Left renal cortex interstitium (tissue), 4 donors: ENCODE measurements at regions not wholly inside any gene's neighbourhood (a gene's known extent, or its start where the extent isn't known, plus 50 kb on each side); places are given as distances from the start of the nearest gene placed in this dataset.
A peak's percentile ranks its signal among the peaks of the same experiment; 100 is the strongest.
"Not testable (repeated sequence)": the region's sequence is repeated elsewhere in the genome, so short reads cannot be mapped to it uniquely, and the experiment has no call there.

Source experiments
- DNase-seq, 4 donors: peaks; one replicate each; pipeline ENCODE4 v3.0.0-alpha.2; 2013; ENCODE audit warnings: low read depth in 4 of 4, low spot score in 2 of 4, missing footprints in 1 of 4

DNA sequence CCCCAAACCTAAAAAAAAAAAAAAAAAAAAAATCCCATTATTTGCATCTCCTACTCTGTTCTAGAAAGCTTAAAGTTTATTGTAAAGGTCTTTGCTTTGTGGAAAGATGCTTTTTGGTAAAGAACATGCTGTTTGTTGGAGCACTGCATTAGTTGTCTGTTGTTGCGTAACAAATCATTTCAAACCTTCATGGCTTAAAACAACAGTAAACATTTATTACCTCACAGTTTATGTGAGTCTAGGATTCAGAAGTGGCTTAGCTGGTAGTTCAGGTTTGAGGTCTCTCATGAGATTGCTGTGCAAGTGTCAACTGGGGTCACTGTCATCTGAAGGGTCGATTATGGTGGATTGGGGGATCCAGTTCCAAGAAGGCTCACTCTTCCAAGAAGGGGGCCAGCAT, 155.2 kb upstream of the ZFP64 start:
- DNase-seq, result no peak

DNA sequence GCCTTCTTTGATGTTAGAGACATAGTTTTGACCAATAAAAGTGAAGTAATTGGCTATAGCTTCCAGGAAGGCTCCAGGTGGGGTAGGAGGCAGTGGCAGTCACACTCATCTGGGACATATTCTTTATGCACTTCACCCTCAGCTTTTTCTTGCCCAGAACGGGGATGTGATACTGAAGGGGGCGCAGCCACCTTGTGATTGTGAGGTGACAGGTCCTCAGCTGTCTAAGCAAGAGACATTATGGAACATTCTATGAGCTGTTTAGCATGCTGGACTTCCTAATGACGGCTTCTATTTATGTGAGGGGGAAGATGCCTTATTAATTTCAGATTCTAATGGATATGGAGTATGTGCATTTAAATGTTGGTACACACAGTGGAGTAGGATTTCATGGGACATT, 151.3 kb upstream of the ZFP64 start:
- DNase-seq, result no peak

DNA sequence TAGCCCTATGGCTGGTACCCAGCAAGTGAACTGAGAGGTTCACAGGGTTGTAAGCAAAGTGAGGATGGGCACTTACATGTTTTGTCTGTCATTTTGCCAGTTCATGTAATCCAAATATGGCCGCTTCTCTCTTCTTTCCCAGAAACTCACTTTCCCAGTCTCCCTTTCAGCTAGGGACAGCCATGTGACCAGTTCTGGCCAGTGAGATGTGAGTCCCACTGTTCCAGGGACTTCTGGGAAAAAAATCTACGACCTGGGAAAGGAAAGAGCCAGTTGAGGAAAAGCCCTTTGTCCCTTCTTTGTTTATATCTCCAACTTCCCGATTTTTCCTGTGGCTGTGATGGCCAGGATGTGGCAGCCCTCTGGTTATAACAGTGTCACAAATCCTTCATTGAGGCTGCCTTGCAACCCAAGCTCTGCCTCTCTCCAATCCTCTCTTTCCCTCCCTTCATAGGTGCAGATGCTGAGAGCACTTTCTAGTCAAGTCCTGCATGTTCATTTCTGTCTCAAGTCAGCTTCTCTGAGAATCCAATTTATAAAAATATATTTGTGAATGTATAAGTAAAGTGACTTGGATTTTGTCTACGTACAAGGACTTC, 148.6 kb upstream of the ZFP64 start:
- DNase-seq, result no peak

DNA sequence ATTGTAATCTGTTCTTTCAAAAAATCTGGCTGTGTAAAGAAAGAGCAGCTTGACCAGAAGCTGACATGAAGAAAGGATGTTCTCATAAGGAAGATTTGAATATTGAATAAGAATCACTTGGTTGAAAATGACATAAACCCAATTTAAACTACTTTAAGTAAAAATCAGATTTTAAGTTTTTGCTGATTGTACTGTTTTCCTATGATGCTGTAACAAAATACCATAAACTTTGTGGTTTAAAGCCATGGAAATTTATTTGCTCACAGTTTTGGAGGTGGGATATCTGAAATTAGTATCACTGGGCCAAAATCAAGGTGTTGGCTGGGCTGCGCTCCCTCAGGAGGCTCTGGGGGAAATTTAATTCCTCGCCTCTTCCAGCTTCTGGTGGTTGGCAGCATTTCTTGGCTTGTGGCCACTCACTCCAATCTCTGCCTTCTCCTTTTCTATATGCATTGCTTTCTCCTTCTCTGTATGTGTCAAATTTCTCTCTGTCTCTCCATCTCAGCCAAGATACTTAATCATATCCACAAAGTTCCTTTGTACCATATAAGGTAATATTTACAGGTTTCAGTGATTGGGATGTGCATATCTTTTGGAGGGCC, 141.2 kb upstream of the ZFP64 start:
- no peak for DNase-seq

DNA sequence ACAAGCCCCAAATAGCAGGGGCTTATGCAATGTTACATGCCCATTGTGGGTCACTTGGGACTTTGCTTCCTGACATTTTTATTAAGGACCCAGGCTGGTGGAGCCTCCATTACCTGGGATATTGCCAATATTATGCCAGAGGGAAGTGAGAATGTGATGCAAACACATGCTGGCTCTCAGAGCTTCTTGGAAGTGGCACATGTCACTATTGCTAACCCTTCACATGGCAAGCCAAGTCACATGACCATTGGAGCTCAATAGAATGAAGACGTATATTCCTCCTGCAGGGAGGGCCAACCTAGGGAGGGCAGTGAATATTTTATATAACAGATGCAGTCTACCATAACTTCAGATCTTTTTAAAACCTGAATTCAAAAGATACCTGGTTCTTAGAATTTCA, 140.7 kb upstream of the ZFP64 start:
- no peak for DNase-seq

DNA sequence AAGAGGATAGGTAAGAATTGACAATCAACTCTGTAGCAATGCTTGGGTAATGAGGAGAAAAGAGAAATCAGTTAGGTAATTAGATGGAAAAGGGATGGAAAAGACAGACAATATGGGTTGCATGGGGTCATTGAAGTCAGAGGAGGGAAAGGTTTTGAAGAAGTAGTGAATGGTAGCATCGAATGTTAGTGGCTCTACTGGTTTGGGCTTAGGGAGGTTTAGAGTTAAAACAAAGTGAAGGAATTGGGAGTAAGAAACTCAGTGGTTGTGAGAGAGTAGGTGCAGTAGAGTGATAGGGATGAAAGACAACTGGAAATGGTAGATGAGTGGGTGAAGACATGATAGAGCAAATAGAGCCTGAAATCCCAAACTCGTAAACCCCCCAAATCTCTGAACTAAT, 140.1 kb upstream of the ZFP64 start:
- DNase-seq, result no peak

DNA sequence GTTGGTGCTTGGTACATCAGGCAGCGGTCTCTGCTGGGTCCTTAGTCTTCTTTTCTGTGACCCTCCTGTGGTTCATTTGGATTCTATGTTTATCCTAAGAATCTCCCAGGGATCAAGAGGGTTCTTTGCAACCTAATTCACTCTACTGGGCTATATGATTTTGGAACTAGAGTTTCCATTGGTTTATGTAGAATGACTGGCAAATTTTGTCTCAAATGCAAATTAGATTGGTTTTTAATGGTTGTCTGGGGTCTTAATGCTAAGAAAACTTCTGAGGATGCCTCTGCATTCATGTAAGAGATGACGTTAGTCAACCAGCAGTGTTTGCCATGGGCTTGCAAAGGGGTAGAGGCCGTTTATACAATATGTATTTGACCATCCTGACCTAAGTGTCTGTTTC, 129.8 kb upstream of the ZFP64 start:
- no peak for DNase-seq

DNA sequence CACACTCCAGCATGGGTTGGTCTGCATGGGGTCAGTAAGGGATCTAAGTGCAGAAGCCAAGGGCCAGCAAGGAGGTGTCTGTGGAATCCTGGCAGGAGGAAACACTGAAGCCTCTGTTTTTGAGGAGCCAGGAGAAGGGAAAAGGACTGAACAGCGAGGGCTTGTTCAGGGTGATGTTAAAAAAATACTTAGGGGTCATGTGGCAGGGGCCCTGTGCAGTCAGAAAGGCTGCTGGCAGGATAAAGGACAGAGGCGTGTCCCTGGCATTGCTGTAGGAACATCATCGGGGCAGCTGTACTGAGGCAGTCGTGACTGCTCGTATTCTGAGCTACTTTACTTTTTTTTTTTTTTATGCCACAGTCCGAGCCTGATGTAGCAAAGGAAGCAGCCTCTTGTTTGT, 127.1 kb upstream of the ZFP64 start:
- no peak for DNase-seq

DNA sequence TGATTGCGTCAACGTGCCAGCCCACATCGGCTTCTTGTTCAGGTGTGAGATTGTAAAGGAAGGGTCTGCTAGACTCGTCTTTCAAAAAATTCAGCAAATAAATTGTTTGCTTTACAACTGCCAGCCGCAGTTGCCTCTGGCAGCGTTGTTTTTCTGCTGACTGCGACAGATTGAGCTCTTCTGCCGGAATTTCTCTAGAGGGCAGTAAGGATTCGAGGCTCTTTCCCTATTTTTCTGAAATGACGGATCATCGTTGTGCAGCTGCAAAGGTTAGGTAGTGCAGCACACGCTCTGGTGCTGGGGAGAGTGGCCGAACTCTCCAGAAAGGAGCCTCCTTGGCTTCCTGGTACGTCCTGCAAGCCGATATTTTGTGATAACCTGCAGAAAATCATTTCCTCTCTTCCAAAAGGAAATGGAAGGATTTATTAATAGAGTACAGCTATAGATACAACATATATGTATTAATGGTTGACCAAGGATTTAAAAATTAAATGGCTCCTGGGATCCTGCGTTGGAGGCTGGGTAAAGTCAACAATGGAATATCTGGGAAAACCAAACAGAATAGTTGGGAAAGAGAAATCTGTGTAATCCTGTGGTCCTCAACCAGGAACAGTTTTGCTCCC, 121.9 kb upstream of the ZFP64 start:
- DNase-seq, result peak in 2 of 4 donors; percentile 49

DNA sequence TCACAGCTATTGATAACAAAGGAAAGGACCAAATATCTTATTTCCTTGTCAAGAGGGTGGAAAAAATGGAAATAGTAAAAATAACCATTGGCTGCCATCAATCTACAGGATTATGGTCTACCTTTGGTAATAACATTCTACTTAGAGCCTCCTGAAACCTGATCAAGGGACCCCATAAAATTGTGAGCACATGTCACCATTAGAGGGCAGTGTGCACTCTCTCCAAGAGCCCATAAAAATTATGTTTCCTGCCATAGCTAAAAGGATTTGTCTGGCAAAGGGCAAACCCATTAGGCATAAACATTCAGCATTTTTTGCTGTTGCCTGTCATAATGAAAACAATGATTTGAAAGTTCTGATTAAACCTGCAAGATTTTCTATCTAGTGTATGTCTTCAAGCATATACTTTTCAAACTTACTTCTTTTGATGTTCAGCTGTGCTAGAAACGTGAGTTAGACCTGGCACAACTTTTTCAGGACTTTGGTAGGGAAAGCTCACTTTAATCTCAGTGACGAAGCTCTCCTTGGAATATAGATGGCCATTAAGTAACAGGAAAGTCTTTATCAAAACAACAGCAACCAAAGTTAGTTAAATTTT, 120.7 kb upstream of the ZFP64 start:
- peak; percentile 37 to 74 (median 46) for DNase-seq

DNA sequence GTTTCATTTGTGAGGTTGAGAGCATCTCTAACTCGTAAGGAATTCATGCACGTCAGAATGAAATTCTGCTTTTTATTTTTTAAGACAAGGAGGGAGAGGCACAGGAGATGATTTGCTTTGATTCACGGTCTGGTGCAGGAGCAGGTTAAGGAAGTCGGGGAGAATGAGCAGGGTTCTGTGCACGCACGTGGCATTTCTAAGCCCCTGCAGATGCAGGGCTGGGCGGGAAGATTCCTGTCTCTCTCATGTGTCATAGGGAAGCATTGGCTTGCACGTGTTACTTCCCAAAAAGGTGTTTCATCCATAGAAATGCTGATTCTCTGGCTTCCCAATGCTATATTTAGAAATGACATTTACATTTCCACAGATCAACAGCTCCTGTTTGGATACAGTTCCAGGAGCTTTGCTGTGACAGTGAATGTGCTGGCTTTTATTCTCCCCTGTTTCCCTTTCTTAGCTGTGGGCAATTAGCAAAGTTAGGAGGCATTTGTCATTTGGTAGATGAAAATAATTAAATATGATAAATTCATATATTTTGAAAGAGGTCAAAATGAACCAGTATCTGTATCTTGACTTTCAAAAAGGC, 119.7 kb upstream of the ZFP64 start:
- DNase-seq, result no peak

DNA sequence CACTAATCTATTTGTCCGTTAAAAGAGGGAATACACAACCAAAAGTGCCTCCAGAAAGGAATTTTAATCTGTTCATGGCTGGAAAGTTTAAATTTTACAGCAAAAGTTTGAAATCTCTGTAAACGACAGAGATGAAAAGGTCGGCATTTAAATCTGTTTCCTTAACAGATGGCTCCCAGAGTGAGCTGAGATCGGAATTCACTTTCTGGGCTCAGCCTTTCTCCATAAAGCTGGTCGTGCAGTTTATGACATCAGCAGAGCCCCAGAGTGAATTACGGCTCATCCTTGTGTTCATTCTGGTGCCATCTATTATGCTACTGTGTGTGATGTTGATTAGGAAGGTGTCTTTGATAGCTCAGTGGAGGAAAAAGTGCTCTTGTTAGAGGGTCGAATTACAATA, 117.6 kb upstream of the ZFP64 start:
- DNase-seq, result no peak

DNA sequence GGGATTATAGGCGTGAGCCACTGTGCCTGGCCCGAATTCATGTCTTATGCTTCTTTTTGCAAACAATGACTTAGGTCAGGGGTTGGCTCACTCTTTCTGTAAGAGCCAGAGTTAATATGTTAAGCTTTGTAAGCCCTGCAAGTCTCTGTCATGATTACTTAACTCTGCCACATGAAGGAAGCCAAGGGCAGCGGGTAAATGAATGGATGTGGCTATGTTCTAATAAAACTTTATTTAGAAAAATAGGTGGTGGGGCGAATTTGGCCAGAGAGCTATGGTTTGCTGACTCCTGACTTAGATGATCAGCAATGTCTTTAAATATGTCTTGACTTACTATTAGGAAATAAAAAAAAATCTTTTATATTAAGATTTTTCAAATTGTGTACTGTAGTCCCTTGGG, 114.9 kb upstream of the ZFP64 start:
- DNase-seq, result no peak

DNA sequence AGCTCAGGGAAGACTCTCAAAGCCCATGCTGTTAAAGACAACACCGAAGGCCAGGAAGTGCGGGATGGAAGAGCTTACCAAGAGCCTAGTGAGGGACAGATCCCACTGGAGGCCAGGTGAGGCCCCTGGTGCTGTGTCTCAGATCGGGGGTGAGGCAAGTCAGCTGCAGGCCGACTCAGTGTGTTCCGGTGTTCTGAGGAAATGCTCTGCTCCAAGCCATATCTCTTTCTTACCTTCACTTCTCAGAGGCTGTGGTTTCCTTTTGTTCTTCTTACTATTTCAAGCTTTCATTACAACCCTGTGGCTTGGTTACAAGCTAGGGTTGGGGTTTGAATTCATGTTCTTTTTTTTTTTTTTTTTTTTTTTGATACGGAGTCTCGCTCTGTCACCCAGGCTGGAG, 114.3 kb upstream of the ZFP64 start:
- no peak for DNase-seq

DNA sequence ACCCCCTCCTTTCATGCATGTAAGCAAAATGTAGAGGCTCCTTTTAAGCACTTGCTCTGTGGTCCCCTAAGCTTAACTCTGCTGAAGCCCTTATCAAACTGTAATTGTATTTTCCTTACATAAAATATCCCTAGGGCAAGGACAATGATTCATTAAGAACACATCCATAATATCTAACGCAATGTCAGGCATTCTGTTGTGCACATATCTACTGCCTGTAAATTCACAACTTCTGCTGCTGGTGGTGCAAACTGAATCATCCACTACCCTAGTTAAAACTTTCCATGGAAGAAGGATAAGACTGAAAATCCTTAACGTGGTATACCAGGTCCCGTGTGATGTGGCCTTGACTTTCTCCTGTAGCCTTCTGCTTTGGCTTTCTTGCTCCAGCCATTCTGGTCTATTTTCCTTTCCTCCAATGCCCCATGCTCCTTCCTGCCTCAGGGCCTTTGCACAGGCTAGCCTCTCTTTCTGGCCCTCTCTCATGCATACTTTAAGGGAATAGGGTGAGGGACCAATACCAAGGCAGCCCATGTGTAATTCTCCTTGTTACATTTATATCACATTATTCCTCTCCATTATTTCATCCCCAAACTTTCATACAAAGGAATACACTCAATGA, 113.6 kb upstream of the ZFP64 start:
- DNase-seq, result no peak

DNA sequence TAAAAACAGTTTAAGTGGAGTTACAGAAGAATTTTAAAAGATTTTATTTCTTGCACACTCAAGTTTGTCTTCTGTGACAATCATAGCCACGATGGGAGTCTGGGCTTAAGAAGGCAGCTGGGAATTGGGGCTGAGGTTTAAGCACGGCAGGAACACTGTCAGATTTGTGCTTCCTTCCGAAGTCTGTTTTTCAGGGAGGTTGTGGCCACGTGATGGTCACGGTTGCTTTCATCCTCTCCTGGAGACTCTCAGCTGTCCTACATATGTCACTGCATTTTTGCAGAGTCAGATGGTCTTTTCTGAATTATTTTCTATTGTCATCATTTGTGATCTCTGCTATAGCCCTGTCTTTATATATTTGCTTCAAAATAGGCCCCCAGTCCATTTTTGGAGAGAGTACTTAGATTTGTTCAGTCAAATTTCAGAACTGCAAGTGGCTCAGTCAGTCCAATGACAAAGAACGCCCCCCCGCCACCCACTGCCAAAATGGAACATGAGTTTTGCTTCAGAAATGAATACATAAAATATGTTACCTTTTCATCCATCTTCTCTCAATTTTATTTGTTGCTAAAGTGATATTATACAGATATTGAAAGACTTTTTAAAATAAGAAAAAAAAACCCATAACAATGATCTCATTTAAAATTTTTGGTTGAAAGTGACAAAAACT, 111.8 kb upstream of the ZFP64 start:
- no peak for DNase-seq

DNA sequence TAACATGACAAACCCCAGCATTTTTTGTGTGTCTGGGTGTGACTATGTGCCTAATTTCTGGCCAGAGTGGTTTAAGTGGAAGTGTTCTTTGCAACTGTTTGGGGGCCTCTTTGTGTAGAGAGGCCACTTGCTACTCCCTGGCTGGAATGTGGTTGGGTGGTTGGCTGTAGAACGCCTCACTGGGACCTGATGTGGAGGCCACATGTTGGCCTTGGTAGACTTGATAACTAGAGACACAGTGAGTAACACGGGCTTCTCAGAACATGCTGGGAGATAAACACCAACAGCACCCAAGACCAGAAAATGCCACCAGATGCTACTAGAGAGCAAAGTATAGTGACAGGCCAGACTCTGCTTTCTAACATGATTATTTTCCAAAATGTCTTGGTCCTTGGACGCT, 111.2 kb upstream of the ZFP64 start:
- no peak for DNase-seq

DNA sequence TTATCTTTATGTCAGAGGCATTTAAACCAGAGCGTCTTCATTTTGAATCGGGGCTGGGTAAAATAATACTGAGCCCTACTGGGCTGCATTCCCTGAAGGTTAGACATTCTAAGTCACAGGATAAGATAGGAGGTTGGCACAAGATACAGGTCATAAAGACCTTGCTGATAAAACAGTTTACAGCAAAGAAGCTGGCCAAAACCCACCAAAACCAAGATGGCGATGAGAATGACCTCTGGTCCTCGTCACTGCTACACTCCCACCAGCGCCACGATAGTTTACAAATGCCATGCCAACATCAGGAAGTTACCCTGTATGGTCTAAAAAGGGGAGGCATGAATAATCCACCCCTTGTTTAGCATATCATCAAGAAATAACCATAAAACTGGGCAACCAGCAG, 110.5 kb upstream of the ZFP64 start:
- DNase-seq, result not testable (repeated sequence)

DNA sequence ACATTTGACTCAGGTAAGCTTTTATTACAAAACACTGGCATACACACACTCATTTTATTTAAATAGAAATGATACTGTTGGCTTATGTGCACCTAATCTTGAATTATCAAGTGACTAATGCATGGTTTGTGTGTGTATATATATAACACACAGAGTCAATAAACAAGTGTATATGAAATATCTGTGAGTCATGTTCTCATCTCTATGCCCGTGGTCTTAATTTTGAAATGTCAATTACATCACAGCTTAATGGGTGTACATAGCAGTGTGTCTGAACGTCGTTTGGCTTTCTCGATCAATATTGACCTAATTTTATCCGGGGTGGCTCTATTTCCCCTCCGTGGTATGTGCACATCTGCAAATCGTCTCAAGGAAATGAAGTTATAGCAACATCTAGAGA, 104.0 kb upstream of the ZFP64 start:
- no peak for DNase-seq

DNA sequence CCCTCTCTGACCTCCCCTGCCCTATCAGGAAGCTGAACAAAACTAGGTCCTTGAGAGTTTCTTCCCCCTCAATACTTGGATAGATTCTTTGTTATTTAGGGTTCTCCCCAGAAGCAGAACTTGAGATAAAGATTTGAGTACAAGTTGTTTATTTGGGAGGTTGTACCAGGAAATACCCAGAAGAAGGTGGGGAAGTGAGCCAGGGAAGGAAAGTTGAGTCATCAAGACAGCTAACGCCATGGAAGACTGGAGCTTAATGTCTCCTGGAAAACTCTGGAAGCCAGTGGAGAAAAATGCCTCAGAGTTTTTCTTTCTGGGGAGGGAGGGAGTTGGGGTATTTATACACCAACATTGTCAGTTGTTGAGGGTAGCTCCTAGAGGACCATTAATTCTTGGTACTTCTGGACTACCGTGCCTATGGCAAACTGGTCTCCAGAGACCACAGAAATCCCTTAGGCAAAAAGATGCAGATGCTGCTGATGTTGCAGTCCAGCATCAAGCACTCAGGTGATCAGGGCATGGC, 102.6 kb upstream of the ZFP64 start:
- DNase-seq, result no peak

DNA sequence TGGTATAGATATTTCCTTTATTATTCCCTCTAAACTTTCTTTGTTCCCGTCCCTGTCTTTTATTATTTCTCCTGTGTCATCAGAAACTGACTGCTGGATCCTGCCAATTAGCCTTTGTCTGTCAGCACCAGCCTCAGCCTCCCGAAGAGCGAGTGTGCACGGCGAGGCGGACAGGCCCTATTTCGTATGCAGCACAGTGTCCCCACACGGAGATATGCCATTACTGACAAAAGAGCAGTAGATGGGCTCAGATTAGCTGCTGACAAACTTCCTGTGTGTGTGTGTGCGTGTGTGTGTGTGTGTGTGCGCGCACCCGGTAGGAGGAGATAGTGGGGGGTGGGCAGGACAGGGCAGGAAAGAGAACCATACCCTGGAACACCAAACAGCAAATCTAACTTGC, 99.5 kb upstream of the ZFP64 start:
- no peak for DNase-seq
